Inferior parietal cortex (tissue), 1 donor: ENCODE measurements at regions not wholly inside any gene's neighbourhood (a gene's known extent, or its start where the extent isn't known, plus 50 kb on each side); places are given as distances from the start of the nearest gene placed in this dataset.

Source experiments
- DNase-seq: peaks from one replicate; pipeline ENCODE4 v3.0.0-alpha.2; 2016; ENCODE audit errors: extremely low spot score

- DNase-seq = no peak
Observed at GRCh38 chr11:134628426-134628825, 216.4 kb upstream of the B3GAT1 start.

GRCh38 chr11:134626032-134626431 is 214.0 kb upstream of the B3GAT1 start:
- DNase-seq = no peak

- no peak for DNase-seq
Observed at GRCh38 chr11:134625631-134626030, 213.6 kb upstream of the B3GAT1 start.

- DNase-seq = no peak
Observed at GRCh38 chr11:134625151-134625550, 213.1 kb upstream of the B3GAT1 start.

- DNase-seq = no peak
Observed at GRCh38 chr11:134624166-134624920, 212.3 kb upstream of the B3GAT1 start.

GRCh38 chr11:134623711-134624110 is 211.7 kb upstream of the B3GAT1 start:
- no peak for DNase-seq

GRCh38 chr11:134622458-134622857 is 210.4 kb upstream of the B3GAT1 start:
- DNase-seq = no peak

GRCh38 chr11:134617360-134617759 is 205.3 kb upstream of the B3GAT1 start:
- DNase-seq = no peak

- DNase-seq = no peak
Observed at GRCh38 chr11:134616038-134616437, 204.0 kb upstream of the B3GAT1 start.

GRCh38 chr11:134615041-134615615 is 203.1 kb upstream of the B3GAT1 start:
- DNase-seq = no peak

GRCh38 chr11:134614141-134614540 is 202.1 kb upstream of the B3GAT1 start:
- no peak for DNase-seq

- no peak for DNase-seq
Observed at GRCh38 chr11:134613646-134614045, 201.6 kb upstream of the B3GAT1 start.

- no peak for DNase-seq
Observed at GRCh38 chr11:134612140-134613030, 200.3 kb upstream of the B3GAT1 start.

- DNase-seq = no peak
Observed at GRCh38 chr11:134611537-134611936, 199.5 kb upstream of the B3GAT1 start.

GRCh38 chr11:134610116-134610910 is 198.3 kb upstream of the B3GAT1 start:
- no peak for DNase-seq

GRCh38 chr11:134609361-134610115 is 197.5 kb upstream of the B3GAT1 start:
- no peak for DNase-seq

GRCh38 chr11:134607963-134608750 is 196.1 kb upstream of the B3GAT1 start:
- no peak for DNase-seq

GRCh38 chr11:134606251-134606650 is 194.2 kb upstream of the B3GAT1 start:
- DNase-seq = no peak

GRCh38 chr11:134604886-134605285 is 192.8 kb upstream of the B3GAT1 start:
- no peak for DNase-seq

- no peak for DNase-seq
Observed at GRCh38 chr11:134599299-134599771, 187.3 kb upstream of the B3GAT1 start.
